Hepatocyte (in vitro differentiated cells): ENCODE measurements at regions not wholly inside any gene's neighbourhood (a gene's known extent, or its start where the extent isn't known, plus 50 kb on each side); places are given as distances from the start of the nearest gene placed in this dataset.

Source experiments
- CTCF ChIP-seq: fragments of 200-600 bp; sonication (generic); IDR thresholded peaks from 2 replicates; pipeline ENCODE4 v1.5.1; 2016; ENCODE audit warnings: antibody characterized with exemption, mild to moderate bottlenecking; ENCODE audit not compliant: poor library complexity
- EZH2phosphoT487 ChIP-seq: fragments of 200-600 bp; sonication (generic); IDR thresholded peaks from one replicate; pipeline ENCODE4 v1.6.1; 2018; ENCODE audit warnings: antibody characterized with exemption, mild to moderate bottlenecking, low read depth, moderate library complexity; ENCODE audit not compliant: unreplicated experiment, severe bottlenecking

- TF ChIP-seq CTCF (no peak), EZH2phosphoT487 (no peak)
These were observed 540.3 kb downstream of the TDRD15 start for GRCh38 chr2:21664083-21664482.
